HG03025 (cell line): ENCODE measurements at regions not wholly inside any gene's neighbourhood (a gene's known extent, or its start where the extent isn't known, plus 50 kb on each side); places are given as distances from the start of the nearest gene placed in this dataset.
A peak's percentile ranks its signal among the peaks of the same experiment; 100 is the strongest.
"Not testable (repeated sequence)": the region's sequence is repeated elsewhere in the genome, so short reads cannot be mapped to it uniquely, and the experiment has no call there.

Experiments used
- ATAC-seq: cut with Tn5 transposase; IDR thresholded peaks from one replicate; pipeline ENCODE4 v1.9.1; 2021; ENCODE audit warnings: mild to moderate bottlenecking, moderate library complexity; ENCODE audit not compliant: unreplicated experiment, low FRiP score

DNA sequence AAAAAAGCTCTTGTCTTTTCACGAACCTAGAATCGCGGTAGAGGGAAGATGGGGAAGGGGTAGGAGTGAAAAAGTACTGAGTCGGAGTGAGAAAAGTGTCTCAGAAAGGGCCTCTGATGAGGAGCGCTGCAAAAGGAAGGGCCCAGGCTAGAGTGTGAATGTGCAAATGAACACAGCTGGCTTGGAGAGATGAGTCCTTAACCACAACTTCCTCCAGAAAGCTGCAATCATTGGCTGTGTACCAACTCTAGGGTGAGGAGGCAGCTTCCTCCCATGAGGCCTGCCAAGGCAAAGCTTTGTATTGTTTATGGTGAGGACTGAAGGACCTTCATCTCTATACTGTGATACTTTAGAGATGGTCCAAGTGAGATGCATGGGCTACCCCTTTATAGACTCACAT, 566.9 kb upstream of the ANO5 start:
- ATAC-seq: peak; percentile 51

- no peak for ATAC-seq
Observed at GRCh38 chr11:21628641-21629040, 564.2 kb upstream of the ANO5 start.

DNA sequence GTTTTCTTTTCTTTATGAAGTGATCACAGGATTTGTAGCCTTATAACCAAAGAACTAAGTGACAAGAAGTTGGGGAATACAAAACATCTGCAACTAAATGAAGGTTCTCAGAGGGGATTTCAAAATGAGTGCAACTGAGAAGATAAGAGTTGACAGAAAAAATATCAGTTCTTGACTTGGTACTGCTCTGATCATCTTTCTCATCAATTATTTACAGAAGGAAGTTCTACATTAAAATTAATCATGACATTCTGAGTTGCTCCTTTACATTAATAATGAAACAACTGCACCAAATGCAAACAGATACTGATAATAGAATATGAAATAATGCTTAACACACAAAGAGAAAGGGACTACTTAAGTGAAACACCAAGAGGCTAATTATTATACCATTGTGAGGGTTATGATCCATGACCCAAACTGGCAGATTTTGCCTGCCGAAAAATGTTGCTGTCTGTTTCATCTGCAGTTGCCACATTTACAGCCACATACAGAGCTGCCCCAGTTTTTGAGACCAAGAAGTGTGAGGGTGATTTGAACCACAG, 561.9 kb upstream of the ANO5 start:
- no peak for ATAC-seq

DNA sequence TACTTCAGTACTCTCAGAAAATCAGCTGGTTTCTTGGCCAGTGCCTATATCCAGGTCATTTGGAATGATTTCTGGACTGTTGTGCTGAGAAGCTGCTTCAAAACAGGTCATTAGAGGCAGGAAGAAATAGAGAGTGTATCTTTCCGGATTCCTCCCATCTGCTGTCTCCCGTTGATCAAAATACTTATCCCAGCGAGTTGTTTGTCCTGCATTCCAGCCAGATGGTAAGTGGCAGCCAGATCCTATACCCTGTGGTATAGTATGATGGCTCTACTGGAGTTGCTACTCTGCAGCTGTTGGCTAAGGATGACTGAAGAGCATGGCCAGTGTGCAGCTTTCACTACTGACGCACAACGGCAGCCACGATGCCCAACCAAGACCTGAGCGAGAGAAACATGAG, 560.9 kb upstream of the ANO5 start:
- no peak for ATAC-seq

DNA sequence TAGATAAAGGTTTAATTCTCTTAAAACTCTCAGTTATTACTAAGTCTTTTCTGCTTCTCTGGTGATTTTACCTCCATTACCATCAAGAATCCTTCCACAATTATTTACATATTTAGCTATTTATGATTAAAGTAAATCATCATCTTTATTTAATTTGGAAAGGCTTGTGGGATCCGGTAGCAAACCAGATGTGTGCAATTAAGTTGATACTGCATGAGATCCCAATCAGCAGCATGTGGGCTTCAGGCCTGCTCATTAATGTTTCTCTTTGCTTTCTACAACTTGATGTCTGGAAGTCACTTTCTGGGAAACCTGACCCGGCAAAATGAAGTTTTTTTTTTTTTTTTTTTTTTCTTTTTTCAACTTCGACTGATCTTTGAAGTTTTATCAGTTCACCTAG, 558.4 kb upstream of the ANO5 start:
- ATAC-seq: no peak

DNA sequence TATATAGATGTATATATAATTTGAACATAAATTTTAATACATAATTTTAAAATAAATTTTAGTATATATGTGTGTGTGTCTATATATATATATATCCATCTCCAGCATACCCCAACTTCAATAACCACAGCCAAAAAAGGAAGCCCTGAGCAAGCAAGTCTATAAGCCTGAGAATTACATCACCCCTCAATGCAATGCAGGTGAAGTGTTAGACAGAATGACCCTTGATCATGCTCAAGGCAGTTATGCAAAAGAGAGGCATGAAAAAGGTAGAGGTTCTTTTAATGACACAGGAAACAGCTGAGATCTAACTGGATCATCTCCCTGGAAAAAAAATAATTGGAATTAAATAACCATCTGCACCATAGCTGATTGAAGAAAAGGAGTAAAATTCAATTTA, 557.9 kb upstream of the ANO5 start:
- no peak for ATAC-seq

GRCh38 chr11:21635394-21636145, 557.3 kb upstream of the ANO5 start:
- ATAC-seq: no peak

GRCh38 chr11:21636561-21636960, 556.3 kb upstream of the ANO5 start:
- no peak for ATAC-seq

DNA sequence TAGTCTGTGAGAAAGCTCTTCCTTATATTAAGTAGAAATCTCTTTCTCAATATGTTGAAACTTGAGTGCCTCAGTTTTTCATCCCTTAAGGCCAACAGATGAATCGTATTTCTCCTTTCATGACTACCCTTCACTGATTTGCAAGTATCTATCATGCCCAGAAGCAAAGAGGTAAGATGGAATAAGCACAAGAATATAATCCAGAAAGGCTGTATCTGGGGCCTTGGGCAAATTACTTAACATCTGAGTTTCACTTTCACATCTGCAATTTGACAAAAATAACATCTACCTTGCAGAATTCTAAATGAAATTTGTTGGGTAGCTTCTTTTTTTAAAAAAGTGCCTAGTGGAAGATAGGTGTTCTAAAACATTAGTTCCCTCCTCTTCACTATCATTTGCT, 552.4 kb upstream of the ANO5 start:
- no peak for ATAC-seq

GRCh38 chr11:21641869-21642268, 551.0 kb upstream of the ANO5 start:
- no peak for ATAC-seq

- ATAC-seq: no peak
Observed at GRCh38 chr11:21646351-21646750, 546.5 kb upstream of the ANO5 start.

DNA sequence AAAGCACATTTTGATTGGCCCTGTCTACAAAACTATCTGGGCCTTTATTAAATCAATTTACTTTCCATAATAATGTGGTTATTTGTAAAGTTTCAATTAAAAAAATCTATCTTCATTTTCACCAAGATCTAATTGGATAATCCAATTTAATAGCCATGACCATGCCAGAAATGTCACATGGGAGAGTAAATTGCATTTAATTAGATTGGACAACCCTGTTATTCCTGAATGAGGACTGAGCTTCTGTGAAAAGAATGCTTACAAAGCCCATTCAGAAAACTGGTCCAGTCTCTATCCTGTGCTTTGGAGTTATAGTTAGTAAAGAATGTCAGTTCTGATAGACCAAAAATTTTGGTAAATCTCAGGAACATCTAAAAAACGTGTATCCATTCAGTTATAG, 541.9 kb upstream of the ANO5 start:
- no peak for ATAC-seq

DNA sequence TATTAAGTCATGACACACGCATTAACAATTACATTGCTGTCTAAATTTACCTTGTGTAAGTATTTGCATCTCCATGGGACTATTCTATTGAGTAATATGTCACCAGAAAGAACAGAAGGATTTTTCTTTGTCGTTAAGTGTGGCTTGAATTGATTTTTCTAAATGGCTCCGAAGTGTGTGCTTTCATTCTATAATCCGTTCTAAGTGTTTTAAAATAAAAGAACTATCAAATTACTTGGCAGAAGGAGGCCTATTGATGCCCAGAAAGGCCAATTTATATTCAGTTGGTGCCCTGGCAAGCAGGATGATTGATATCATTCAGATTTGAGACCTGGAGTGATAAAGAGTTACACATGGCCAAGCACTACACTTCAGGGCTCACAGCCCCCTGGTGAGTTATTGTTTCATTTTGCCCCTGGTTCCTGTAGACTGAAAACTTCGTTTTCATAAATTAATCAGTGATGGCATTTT, 538.9 kb upstream of the ANO5 start:
- no peak for ATAC-seq

DNA sequence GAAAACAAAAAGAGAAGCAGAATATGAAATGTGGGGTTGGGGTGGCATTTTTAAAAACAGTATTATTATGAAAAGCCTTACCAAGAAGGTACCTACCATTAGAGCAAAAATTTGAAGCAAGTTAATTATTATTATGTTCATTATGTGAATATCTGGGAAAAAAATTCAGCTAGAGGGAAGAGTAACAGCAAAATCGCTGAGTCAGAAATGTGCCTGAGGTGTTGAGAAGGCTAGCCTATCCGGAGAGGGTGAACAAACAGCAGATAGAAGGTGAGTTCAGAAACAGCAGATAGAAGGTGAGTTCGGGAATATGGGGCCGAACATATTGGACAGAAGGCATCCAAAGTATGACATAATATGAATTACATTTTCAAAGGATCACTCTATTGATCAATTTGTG, 536.8 kb upstream of the ANO5 start:
- ATAC-seq: no peak

DNA sequence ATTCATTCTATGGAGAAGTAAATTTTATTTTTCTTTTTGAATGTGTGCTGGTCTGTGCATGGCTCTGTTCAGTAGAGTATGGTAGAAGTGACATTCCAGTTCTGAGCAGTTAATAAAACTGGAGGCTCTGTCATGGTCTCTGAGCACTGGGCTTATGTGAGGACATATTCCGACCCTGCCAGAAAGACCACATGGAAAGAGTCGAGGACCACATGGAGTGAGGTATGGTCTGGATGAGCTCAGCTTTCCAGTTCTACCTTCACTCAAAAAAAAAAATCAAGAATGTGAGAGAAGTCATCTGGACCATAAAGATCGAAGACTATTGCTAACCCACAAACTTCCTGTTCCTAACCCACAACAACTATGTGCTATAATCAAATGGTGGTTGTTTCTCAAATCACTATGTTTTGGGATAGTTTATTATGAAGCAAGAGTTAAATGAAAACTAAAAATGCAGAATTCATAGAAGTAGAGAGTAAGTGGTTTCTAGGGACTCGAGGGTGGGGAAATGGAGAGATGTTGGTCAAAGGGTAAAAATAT, 534.2 kb upstream of the ANO5 start:
- ATAC-seq: no peak

- ATAC-seq: not testable (repeated sequence)
Observed at GRCh38 chr11:21659377-21659776, 533.5 kb upstream of the ANO5 start.

DNA sequence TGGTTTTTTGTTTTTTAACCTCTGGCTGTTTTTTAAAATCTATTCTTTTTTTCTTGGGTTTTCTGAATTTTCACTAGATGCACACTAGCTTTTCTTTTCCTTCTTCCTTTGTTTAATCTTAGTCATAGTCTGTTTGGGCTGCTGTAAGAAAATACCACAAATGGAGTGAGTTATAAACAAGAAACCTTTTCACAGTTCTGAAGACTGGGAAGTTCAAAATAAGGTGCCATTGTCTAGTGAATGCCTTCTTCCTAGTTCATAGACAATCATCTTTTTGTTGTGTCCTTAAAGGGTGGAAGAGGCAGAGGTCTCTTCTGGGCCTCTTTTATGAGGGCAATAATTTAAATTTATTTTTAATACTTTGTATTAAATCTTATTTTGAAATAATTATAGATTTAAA, 532.9 kb upstream of the ANO5 start:
- no peak for ATAC-seq

- no peak for ATAC-seq
Observed at GRCh38 chr11:21675049-21675616, 517.8 kb upstream of the ANO5 start.

DNA sequence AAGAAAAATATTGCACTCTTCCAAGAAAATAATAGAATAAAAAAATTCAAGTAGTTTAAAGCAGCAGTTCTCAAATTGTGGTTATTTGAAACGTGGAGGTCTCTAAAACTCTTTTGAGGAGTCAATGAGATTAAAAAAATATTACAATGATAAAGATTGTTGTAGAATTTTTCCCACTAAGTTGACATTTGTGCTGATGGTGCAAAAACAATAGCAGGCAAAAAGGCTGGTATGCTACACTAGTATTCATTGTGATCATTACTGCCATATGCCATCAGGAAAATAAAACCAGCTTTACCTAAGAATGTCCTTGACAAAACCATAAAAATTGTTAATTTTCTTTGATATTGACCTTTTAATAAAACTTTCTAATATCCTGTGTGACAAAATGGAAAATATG, 505.2 kb upstream of the ANO5 start:
- ATAC-seq: no peak

DNA sequence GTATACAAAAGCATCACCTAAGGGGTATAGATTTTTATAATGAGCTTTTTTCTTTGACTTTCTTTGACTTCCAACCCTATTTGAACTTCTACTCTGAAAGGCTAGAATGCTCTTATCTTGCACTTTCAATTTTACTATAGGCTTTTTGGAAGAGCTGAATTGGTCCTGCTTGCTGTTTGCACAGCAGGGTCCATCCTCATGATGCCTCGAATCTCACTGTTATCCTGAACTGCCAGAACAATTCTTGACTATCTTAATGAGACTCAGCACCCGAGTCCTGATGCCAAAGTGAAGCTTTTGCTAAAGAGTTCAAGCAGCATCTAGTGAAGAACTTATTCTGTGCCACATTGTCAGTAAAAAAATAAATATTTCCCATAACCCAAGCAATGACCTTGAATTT, 488.3 kb upstream of the ANO5 start:
- no peak for ATAC-seq

DNA sequence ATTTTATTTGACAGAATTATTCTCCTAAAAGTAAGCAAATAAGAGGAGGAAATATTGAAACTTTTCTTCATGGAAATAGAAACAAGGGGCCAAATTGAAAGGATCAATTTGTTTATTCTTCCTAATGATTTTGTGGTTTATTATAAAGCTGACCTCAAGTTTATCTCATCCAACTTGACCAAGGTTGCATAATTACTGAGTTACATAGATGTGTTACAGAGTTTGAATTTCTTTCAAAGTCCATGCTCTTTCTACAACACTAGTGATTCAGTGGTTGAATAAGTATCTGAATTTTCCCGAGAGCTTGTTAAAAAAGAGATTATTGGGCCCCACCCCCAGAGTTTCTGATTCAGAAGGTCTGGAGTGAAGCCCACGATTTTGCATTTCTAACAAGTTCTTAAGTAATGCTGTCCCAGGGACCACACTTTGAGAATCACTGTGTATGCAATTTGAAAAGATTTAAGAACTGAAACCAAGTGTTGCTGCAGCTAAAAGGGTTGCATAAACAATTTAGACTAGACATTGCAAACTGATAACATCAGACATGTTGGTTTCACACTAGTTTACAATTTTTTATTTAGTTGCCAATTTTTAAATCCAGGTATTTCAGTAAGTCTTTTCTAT, 485.7 kb upstream of the ANO5 start:
- ATAC-seq: no peak
